SHP77 (cell line): ENCODE measurements at regions not wholly inside any gene's neighbourhood (a gene's known extent, or its start where the extent isn't known, plus 50 kb on each side); places are given as distances from the start of the nearest gene placed in this dataset.

Experiments used
- DNase-seq, 2 experiments: peaks; one replicate each; lab custom pipeline; 2025; lab: John Stamatoyannopoulos, UW

DNA sequence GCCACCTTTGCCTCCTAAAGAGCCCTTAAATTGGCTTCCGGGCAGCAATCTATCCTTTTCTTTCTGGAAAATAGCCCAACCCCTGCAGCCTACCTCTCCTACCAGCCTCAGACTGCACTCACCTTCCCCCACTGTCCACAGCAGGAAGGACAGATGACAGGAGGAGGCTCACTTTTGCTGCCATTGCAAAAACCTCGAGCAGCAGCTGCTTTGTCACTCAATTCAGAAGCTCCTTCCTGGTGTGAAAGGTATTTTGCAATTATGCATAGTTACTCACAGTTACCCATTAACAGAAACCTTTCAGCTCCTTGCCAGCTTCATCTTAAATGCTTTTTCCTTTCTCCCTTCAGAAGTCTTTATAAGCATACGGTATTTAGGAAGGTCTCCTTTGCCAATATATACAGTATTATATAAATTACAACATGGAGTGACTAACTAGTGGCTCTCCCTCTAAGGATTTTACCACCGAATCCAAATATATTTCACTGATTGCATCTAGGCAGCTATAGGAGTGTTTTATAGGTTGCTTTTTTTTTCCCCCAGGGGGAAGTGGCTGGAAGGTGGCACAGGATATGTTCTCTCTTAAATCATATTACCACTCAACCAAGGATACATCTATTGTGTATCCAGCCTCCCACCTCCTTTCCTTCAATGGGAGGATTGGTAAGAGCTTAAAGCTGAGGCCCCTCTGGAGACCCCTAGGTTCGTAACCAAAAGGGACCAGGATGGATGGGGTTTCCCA lies 142.1 kb upstream of the IPO9 start:
- DNase-seq, result peak; percentile 18 to 37

DNA sequence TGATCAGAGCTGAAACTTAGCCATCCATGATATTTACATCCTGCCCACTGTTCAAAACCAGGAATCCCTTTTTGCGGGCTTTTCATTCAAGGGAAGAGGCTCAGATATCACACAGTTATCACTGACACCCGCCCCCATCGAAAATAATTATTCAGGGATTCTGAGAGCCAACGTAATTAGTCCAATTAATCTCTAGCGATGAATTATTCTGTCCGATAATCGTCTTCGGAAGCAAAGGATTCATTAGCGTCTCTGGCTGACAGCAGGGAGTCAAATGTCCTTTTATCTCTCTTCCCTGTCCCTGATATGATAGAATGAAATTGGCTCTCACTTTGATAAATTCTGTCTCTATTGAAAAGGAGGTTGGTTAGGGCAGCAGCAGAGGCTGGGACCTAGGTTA lies 140.4 kb upstream of the IPO9 start:
- no peak for DNase-seq

DNA sequence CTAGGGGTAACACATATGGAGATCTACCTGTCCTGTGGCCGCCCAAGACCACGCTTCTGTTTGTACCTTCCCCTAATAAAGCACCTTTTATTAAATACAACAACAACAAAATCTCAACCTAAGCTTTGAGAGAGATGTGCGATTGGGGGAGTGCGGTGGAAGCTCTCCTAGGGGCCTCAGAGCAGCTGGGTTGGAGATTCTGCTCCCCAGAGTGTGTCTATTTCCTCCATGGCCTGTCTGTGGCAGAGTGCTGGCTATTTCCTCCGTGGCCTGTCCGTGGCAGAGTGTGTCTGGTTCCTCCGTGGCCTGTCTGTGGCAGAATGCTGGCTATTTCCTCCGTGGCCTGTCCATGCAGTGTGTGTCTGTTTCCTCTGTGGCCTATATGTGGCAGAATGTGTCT lies 139.3 kb upstream of the IPO9 start:
- no peak for DNase-seq

DNA sequence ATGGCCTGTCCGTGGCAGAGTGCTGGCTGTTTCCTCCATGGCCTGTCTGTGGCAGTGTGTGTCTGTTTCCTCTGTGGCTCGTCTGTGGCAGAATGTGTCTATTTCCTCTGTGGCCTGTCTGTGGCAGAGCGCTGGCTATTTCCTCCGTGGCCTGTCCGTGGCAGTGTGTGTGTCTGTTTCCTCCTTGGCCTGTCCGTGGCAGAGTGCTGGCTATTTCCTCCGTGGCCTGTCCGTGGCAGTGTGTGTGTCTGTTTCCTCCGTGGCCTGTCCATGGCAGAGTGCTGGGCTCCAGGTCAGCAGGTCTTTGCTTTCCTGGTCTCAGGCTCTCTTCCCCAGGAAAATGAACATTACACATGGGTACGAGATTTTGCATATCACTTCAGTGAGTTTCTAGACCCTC lies 138.4 kb upstream of the IPO9 start:
- DNase-seq, result no peak

DNA sequence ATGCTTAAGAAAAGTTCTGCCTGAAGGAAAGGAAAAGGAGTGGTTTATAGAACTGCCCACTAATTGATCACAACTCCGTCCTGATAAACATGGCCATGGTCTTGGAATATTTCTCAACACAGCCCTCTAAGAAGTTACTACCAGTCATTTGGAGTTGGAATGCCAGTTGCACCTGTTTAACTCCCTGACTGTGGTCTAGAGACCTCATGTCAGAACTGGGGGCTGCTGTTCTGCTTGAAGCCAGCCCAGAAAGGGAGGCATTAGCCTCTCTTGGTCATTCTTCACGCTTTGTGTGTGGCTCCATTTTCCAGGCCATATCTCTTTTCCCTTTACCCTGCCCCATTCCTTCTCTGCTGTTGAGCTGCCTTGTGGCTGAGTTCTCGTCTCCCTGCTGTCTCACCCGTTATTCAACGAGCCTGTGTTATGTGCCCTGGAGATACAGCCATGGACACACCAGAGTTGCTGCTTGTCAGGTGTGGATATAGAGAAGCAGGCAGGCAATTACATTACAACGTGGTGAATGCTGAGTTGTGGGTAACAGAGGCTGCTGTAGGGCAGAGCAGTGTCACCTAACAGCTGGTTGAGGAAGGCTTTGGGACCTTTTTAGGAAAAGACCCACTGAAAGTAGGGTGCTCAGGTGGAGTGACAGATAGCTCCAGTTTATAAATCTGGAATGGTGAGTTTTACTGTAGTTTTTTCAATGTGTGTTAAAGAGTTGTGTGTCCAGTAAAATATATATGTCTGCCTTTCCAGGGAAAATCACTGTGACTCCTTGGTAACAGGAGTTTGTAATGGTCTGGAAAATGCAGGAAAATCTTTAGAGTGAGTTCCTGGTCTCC lies 137.0 kb upstream of the IPO9 start:
- no peak for DNase-seq

DNA sequence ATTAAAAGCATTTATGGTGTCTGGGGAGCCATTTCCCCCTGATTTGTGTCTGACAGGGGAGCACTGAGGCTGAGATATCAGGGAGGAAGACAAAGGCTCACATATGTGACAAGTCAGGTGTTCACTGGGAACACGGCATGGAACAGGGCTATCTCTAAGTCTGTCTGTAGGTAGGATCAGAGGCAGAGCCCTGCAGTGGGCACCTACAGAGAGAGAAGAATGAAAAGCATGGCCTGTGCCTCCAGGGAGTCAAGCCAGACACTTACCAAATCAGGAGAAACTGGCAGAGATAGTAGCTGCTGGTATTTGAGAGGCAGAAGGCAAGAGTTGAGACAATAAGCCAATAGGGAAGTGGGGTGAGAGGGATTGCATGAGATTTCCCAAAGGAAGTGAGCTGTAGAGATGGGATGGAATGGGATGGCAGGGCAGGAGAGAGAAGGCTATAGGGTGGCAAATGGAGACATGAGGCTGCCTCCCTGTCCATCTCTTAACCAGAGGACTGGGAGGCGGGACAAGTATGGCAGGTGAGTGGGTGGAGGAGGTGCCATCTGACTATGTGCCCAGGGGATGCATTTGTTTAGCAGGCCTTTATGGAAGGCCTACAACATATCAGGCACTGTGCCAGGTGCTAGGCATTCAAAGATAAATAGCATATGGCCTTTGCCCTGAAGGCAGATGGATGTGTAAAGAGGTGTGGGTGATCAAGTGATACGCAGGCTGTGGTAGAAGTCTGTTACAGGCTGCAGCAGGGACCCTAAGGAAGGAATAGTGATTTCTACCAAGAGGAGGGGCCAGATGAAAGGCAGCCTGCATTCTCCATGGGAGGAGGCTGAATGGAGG lies 136.2 kb upstream of the IPO9 start:
- DNase-seq, result peak; percentile 55 to 57

DNA sequence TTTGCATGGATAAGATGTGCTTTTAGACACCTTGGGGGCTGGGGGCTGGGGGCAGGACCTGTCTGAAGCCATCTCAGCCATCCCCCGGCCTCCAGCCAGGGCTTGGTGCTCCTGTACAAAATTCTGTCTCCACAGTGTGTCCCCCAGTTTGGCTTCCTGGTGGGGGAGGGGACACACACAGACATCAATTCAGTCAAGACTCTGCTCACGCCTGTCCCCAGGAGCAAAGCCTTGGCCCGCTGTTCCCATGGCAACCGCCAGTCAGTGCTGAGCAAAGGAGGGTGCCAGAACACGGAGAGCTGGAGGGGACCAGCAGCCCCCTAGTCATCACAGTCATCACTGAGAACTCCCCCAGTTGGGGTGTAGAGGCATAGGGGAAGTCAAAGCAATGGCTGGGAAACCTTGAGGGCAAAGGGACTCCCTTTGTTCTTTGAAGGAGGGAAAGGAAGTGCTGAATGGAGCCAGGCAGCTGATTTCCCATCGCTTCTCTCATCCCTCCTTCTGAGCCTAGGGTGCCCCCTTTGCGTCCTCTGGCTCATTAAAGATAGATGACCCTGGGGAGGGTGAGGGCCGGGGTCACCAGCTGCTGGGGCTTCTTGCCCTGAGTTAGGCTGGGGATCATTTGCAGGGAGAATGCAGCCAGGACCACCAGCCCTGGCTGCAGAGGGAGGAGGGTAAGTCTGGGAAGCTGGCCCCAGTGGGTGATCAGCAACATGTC lies 134.9 kb upstream of the IPO9 start:
- DNase-seq, result no peak

DNA sequence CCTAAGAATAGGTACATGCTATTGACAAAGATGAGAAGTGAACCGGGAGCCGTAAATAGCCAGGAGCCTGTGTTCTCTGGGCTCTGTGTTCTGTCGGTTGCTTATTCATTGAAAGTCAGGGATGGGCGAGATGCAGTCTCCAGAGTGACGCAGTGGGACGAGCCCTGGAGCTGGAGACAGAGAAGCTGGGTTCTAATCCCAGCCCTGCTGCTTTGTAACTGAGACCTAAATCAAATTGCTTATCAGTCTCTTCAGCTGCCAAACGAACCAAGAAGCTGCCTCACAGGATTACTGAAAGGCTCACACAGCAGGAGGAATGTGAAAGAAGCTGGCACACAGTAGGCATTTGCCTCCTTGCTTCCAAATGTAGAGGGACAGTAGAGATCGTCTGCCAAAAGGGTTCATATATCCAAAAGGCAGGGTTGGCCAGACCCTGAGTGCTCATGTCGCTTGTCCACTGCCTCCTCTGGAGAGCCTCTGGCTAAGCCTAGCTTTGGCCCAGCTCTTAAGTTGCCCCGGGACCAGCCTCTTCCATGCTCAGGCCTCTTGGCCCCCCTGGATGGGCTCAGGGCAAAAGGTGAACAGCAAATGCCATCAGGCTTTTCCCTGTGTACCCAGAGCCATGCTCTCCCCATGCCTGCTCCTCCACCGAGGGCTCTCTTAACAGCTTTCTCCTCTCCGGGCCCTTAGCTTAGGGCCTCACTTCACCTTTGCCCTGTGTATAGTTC lies 134.2 kb upstream of the IPO9 start:
- no peak for DNase-seq

DNA sequence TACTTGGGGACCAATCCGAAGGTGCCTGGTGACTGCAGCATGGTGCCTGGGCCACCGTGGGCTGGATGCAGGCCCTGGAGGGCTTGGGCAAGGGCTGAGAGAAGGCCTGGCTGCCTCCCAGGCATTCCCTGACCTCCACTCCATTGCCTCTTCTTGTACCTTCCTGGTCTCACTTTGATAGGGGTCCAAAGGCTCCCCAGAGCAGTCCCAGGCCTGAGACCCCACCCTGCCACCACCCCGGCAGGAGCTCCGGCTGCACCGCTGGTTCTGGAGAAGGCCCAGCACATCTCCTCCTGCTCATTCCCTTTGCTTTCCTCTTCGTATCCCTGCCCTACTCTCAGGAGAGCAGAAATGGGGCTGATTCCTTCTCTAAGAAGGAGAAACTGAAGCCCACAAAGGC lies 133.3 kb upstream of the IPO9 start:
- no peak for DNase-seq

DNA sequence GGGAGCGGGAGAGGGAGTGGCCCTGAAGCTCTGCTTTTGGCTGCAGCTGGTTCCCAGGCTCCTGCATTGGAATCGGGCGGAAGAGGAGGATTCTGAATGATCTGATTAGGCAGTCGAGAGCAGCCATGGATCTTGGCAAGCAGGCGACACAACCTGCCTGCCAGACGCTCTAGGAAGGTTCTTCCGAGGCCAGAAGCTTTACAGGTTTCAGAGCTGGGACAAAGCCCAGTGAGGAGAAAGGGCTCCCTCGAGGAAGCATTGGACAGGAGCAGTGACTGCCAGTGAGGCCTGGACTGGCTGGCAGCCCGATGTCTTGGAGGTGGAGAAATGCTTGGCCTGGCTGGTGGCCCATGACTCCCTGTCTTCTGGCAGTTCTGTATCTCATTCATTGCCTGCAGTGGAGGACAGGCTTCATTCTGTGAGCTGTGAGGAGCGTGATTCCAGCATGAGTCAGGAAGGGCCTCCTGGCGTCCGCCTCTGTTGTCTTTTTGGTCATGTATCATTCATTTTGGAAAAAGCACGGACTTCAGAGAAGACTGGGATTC lies 132.7 kb upstream of the IPO9 start:
- no peak for DNase-seq

DNA sequence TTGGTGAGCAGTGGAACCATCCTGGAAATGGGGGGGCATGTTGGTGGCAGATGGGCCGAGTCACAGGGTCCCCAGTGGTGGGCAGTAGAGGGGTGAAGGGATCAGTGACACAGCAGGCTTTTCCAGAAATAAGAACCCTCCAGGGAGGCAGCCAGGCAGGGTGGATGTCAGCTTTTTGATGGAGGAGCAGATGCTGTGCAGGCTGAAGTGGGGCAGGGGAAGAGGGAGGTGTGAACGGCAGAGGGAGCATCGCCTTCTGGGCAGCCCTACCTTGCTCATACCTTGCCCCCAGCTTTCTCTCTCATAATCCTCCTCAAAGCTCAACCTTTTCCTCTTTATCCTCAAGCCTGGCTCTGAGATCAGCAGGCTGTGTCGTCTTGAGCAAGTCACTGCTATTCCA lies 131.8 kb upstream of the IPO9 start:
- no peak for DNase-seq

DNA sequence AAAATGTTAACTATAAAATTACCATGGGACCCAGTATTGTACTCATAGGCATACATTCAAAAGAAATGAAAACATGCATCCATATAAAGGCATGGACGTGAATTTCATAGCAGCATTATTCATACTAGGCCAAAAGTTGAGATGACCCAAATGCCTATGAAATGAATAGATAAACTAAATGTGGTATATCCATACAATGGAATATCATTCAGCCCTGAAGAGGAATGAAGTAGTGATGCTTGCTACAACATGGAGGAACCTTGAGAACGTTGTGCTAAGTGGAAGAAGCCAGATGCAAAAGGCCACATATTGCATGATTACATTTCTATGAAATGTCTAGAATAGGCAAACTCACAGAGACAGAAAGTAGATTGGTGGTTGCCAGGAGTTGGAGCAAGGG lies 127.1 kb upstream of the IPO9 start:
- DNase-seq, result no peak

DNA sequence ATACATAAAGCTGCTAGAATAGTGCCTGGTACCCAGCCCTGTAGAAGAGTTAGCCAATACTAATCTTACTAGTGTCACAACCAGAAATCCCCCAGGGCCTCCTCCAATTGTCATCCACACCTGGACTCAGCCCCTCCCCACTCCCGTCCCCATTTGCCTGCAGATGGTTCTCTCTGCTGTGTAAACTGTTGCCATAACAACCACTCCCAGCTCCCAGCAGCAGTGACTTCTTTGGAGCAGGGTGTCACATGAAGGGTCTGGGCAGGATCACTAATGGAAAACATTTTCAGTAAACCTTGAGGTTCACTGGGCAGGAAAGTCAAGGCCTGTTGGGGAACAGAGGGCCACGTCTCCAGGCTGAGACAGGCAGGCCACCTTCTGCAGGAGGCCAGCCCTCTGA lies 126.0 kb upstream of the IPO9 start:
- DNase-seq, result peak; percentile 96 to 97

DNA sequence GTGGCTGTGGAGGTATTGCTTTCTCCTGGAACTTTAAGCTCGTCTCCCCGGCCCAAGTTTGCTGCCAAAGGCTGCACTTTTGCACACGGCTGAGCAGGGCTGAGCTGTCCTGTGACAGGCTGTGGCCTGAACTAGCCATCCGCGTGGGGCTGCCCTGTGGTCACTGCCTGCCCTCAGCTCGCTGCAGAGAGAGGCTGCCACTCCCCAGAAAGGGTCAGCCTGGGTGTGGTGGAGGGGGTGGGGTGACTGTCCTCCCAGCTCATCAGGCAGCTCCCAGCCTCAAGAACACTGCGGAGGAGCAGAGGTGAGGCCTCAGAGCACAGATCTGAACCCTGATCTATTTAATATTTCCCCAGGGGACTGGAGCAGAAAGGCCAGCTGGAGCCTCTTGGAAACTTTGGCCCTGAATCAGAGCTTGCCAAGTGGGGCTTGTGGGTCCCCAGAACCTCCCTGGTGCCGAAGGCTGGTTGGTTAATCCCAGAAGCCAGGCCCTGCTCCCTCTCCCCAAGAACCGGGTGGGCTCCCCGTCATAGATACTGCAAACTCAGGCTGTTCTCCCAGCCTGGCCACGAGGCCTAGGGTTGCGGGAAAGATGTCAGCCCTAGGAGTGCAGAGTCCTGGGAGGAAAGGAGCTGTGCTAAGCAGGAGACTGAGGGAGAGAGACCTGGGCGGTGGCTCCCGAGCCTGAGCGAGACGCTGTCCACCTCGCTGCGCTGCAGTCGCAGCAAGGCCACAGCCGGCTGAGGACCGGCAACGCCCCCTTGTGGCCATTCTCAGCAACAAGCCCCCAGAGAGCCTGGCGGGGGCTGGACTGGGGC lies 125.1 kb upstream of the IPO9 start:
- peak; percentile 62 to 76 for DNase-seq

DNA sequence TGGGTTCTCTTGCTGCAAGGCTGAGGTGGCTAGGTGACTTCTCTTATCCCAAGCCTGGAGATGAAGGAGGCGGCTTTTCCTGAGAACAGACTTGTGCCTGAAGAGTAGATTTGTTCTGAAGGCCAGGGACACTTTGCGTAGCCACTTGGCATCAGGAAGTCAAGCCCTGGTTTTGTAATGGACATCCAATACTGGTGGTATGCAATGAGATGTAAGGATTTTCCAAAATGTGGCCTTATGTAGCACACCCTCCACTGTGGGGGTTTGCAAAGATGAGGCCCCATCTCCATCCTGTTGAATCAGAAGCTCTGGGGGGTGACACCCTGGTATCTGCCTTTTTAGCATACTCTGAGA lies 124.5 kb upstream of the IPO9 start:
- no peak for DNase-seq

DNA sequence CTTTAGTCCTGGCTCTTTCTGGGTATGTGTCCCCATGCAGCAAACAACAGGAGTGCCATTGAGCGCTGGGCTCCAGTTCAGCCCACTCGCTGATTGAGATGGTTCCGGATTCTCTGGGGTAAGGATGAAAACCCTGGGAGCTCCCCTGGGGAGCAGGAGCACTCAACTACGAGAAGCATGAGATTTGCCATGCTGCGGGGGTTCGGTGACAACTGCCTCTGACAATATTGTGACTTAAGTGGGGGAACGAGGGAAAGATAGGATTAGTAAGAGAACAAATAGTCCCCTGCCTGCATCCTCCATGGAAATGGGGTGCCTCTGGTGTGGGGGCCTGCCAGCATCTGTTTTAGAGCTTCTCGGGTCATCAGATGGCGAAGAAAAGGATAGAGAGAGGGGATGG lies 123.6 kb upstream of the IPO9 start:
- no peak for DNase-seq

DNA sequence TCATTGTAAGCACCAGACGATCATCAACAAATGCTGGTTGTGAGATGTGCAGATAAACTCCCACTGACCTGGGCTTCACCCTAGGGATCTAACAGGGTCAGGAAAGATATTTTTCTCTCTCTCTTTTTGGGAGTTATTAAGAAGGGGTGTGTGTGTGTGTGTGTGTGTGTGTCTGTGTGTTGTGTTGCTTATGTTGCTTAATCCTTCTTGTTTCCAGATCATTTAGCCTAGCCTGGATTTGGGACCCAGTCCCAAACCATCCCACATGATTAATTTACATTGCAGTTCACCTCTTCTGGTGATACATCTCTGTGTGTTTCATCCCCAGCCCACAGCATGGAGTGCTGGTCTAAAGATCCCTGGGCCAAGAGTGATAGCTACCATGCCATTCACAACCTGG lies 122.8 kb upstream of the IPO9 start:
- no peak for DNase-seq

DNA sequence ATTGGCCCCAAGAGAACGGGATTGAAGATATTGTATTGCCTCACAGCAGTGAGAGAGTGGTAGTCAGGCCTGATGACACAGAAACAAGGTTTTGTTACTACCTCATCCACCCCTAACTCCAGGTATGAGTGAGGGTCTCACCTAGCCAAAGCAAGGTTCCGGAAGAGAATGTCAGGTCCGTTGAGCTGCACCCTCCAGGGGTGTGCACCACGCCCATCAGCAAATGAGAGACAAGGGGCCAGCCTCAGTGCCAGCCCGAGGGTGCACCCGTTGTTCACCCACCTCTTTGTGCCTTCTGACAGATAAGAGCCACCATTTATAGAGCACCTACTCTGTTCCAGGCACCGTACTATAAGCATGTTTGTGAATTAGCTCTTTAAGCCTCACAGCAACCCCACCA lies 121.9 kb upstream of the IPO9 start:
- no peak for DNase-seq

DNA sequence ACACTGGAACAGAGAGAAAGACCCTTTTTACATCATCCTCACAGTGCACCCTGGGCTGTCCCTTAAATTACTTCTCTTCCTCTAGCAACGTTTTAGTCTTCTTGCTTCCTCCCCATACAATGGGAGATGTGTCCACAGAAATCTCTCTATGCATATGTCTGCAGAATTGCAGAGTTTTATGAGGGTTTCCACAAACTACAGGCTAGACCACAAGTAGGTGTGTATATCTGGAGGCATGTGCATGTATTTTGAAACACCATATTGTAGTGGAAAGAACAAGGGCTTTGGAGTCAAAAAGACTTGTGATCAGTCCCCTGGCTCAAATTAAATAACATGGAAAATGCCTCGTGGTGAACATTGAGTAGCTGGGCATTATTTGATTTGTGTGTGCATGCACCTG lies 121.3 kb upstream of the IPO9 start:
- no peak for DNase-seq

DNA sequence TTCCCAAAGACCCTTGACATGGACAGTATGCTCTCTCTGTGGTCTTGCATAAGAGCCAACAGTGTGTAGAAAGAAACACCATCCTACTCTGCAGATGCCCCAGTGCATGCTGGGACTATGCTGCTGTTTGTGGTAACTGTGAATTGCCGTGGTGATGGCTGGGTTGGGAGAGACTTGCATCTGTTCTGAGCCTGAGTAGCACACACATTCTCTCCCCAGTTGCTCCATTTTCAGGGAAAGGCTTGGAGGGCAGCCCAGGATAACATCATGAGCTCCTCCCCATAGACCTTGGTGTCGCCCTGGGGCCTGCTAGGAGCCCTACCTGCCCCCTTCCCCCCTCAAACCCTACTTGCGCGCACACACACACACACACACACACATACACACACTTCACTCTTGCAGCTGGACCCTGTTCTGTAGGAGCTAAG lies 120.9 kb upstream of the IPO9 start:
- DNase-seq, result peak; percentile 23 to 40
